ENCODE measurements at regions not wholly inside any gene's neighbourhood (a gene's known extent, or its start where the extent isn't known, plus 50 kb on each side); places are given as distances from the start of the nearest gene placed in this dataset.

- no peak for TF ChIP-seq EP300 (IDR thresholded peaks at IDR 0.05)
- TF ChIP-seq POLR2A (IDR thresholded peaks at IDR 0.05) = no peak
- TF ChIP-seq POLR2AphosphoS5 (IDR thresholded peaks at IDR 0.05) = no peak
- TF ChIP-seq, protein P1, sequence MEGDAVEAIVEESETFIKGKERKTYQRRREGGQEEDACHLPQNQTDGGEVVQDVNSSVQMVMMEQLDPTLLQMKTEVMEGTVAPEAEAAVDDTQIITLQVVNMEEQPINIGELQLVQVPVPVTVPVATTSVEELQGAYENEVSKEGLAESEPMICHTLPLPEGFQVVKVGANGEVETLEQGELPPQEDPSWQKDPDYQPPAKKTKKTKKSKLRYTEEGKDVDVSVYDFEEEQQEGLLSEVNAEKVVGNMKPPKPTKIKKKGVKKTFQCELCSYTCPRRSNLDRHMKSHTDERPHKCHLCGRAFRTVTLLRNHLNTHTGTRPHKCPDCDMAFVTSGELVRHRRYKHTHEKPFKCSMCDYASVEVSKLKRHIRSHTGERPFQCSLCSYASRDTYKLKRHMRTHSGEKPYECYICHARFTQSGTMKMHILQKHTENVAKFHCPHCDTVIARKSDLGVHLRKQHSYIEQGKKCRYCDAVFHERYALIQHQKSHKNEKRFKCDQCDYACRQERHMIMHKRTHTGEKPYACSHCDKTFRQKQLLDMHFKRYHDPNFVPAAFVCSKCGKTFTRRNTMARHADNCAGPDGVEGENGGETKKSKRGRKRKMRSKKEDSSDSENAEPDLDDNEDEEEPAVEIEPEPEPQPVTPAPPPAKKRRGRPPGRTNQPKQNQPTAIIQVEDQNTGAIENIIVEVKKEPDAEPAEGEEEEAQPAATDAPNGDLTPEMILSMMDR (IDR thresholded peaks at IDR 0.05) = no peak
- H3K4me1 ChIP-seq = no peaks in the 10 kb centered on the region
- no peaks in the 10 kb centered on the region for H3K27me3 ChIP-seq
- H3K36me3 ChIP-seq = no peaks in the 10 kb centered on the region
- ATAC-seq (ENCODE audit: low FRiP score in 2 of 2) (no peak), DNase-seq (no peak)
- no peak overlapping the region for H3K27ac ChIP-seq
- 64 to 79% methylated on average over 2 of the region's 2 CpGs for WGBS, 2 donors
- H3K9me3 ChIP-seq = no peaks in the 10 kb centered on the region
- no peak overlapping the region for H3K4me3 ChIP-seq
Measured at GRCh38 chr5:24112420-24112819, 532.4 kb downstream of the CDH10 start.

DNA sequence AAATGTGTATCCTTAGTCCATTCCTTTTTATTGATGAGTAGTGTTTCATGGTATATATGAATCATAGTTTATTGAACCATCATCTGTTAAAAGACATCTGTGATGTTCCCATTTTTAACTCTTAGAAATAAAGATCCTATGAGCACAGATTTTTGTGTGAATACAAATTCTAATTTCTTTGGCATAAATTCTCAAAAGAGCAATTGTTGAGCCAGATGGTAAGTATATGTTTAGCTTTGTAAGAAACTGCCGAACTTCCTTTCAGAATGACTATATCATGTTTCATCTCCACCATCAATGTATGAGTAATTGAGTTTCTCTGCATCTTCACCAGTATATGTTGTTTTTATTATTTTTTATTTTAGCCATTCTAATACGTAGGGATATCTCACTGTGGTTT, 526.4 kb downstream of the CDH10 start:
- ATAC-seq (ENCODE audit: low FRiP score in 2 of 2) = no peak
- 81 to 86% methylated on average over 2 of the region's 2 CpGs for WGBS, 2 donors
- no peaks in the 10 kb centered on the region for H3K36me3 ChIP-seq
- H3K9me3 ChIP-seq = no peaks in the 10 kb centered on the region
- H3K4me1 ChIP-seq = no peaks in the 10 kb centered on the region
- H3K4me3 ChIP-seq = no peak overlapping the region
- no peak for DNase-seq
- no peaks in the 10 kb centered on the region for H3K27me3 ChIP-seq
- H3K27ac ChIP-seq = no peak overlapping the region
- TF ChIP-seq, protein P1 (IDR thresholded peaks at IDR 0.05) = no peak
- no peak for TF ChIP-seq POLR2A (IDR thresholded peaks at IDR 0.05)
- no peak for TF ChIP-seq POLR2AphosphoS5 (IDR thresholded peaks at IDR 0.05)
- no peak for TF ChIP-seq EP300 (IDR thresholded peaks at IDR 0.05)

- no peak overlapping the region for H3K4me3 ChIP-seq
- H3K4me1 ChIP-seq = no peaks in the 10 kb centered on the region
- no peaks in the 10 kb centered on the region for H3K36me3 ChIP-seq
- no peak for TF ChIP-seq POLR2A (IDR thresholded peaks at IDR 0.05)
- no peak for TF ChIP-seq POLR2AphosphoS5 (IDR thresholded peaks at IDR 0.05)
- TF ChIP-seq EP300 (IDR thresholded peaks at IDR 0.05) = no peak
- TF ChIP-seq, protein P1 (IDR thresholded peaks at IDR 0.05) = no peak
- no peak for ATAC-seq (ENCODE audit: low FRiP score in 2 of 2)
- H3K27ac ChIP-seq = no peak overlapping the region
- H3K27me3 ChIP-seq = no peaks in the 10 kb centered on the region
- no peaks in the 10 kb centered on the region for H3K9me3 ChIP-seq
- DNase-seq = no peak
Measured at GRCh38 chr5:24135536-24135935, 509.2 kb downstream of the CDH10 start.

DNA sequence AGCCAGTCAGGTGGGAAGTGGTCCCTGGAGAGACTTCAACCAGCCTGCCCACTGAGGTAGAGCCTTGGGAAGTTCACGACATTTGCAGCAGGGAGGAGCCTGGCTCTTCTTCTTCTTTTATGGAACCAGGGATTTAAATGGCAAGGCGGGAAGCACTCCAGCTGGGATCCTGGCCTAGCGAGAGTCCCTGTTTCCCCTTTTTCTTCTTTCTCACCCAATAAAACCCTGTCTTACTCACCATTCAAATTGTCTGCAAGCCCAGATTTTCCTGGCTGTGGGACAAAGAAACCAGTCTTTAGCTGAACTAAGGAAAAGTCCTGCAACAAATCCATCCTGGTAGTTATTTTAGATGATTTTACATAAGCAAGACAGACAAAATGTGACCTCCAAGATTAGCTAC, 503.7 kb downstream of the CDH10 start:
- no peak for TF ChIP-seq POLR2AphosphoS5 (IDR thresholded peaks at IDR 0.05)
- TF ChIP-seq POLR2A (IDR thresholded peaks at IDR 0.05) = no peak
- TF ChIP-seq, protein P1 (IDR thresholded peaks at IDR 0.05) = no peak
- TF ChIP-seq EP300 (IDR thresholded peaks at IDR 0.05) = no peak
- Histone ChIP-seq H3K27me3 (no peaks in the 10 kb centered on the region), H3K4me3 (no peak overlapping the region), H3K36me3 (no peaks in the 10 kb centered on the region), H3K27ac (no peak overlapping the region), H3K9me3 (no peaks in the 10 kb centered on the region), H3K4me1 (no peaks in the 10 kb centered on the region)
- ATAC-seq (ENCODE audit: low FRiP score in 2 of 2) (no peak), DNase-seq (no peak)
- WGBS, 2 donors = 74 to 88% methylated on average over 3 of the region's 3 CpGs

GRCh38 chr5:24142341-24142740, 502.4 kb downstream of the CDH10 start:
- Histone ChIP-seq H3K27ac (no peak overlapping the region), H3K9me3 (no peaks in the 10 kb centered on the region), H3K36me3 (no peaks in the 10 kb centered on the region), H3K4me3 (no peak overlapping the region), H3K27me3 (no peaks in the 10 kb centered on the region), H3K4me1 (no peaks in the 10 kb centered on the region)
- DNase-seq (no peak), ATAC-seq (ENCODE audit: low FRiP score in 2 of 2) (no peak)
- TF ChIP-seq POLR2A (IDR thresholded peaks at IDR 0.05) = no peak
- no peak for TF ChIP-seq POLR2AphosphoS5 (IDR thresholded peaks at IDR 0.05)
- TF ChIP-seq, protein P1 (IDR thresholded peaks at IDR 0.05) = no peak
- no peak for TF ChIP-seq EP300 (IDR thresholded peaks at IDR 0.05)
- 66 to 87% methylated on average over 2 of the region's 2 CpGs for WGBS, 2 donors

Data from upper lobe of left lung (tissue), 6 donors.